Medulla oblongata (tissue), 1 donor: ENCODE measurements at regions not wholly inside any gene's neighbourhood (a gene's known extent, or its start where the extent isn't known, plus 50 kb on each side); places are given as distances from the start of the nearest gene placed in this dataset.

Experiments used
- DNase-seq: peaks from one replicate; pipeline ENCODE4 v3.0.0-alpha.2; 2015; ENCODE audit errors: extremely low spot score

DNA sequence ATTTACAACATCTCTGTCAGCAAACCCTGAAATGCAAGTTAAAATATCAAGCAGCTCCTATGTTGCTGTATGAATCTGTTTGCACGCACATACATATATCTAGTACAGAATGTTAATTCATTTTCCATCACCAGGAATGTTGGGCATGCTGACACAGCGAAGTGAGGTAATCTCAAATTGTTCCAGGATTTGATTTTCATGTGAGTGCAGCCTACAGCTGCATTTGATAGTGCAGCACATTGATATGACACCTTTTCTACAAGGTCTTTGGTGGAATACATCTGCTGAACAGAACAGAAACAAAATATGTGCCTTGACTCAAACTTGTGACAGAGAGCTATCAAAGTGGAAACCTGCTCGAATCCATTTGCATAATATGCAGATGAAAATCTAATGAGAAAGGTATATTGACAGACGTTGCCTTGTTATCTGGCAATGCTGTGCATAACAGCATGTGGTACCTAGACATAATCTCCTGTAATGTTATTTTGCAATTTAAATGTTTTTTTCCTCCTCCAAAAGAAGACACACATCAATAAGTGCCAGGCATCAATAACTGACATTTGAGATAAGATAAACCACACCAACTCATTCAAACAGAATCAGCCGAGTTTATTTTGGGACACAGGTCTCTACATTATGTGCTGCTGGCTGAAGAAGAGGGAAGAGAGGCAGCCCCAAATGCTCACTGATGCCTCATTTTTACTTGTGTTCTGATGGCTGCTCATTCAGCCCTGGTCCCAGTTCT, 512.2 kb downstream of the ZNF608 start:
- peak; percentile 54 for DNase-seq

DNA sequence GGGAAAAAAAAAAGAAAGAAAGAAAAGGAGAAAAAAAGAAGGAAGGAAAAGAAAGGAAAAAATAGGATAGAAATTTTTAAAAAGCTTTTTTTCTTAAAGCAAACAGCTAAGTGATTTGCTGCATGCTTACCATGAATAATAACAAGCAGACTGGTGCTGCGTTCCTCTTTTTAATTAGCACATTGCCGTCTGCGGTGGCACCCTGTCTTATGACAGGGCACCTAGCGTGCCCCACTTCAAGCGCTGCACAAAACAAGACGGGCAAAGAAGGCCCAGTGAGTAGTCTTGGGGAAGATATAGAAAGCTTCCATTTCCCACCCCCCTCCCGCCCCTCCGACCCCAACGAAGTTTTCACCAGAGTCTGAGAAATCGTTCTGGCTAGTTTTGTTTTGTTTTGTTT, 513.9 kb downstream of the ZNF608 start:
- DNase-seq = peak; percentile 45

GRCh38 chr5:124231802-124232201, 514.6 kb downstream of the ZNF608 start:
- DNase-seq = no peak

DNA sequence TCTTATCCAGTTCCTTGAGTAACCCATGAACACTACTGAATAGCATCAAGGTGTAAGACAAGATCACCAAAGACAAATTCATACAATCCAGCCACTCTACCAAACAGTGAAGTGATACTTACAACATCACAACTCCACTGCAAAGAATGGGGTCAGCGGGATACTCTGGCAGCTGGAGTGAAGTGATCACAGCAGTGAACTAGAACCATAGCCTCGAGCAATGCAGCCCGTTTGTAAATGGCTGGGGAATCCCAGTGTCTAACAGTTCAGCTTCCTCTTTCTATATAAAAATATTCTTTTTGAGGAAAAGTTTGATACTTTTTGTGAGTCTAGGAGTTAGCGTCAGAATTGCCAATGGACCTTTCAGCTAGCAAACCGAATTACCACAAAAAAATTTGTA, 515.2 kb downstream of the ZNF608 start:
- peak; percentile 37 for DNase-seq

- DNase-seq = no peak
Measured at GRCh38 chr5:124230456-124230855, 516.0 kb downstream of the ZNF608 start.

DNA sequence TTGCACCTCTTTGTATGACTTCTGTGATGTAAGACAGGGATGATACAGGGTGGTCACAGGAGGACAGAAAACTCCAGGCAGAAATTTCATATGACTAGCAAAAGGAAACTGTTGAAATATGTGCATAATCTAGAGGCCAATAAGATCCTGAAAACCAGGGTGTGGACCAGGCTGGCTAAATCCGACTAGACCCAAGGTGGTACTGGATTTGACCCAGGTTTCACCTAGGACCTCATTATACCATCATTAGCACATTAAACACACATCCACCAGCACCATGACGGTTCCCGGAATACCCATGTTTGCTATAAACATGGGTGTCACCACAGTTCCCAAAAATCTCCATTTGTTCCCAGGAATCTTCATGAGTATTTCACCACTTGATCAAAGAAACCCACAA, 517.1 kb downstream of the ZNF608 start:
- no peak for DNase-seq

DNA sequence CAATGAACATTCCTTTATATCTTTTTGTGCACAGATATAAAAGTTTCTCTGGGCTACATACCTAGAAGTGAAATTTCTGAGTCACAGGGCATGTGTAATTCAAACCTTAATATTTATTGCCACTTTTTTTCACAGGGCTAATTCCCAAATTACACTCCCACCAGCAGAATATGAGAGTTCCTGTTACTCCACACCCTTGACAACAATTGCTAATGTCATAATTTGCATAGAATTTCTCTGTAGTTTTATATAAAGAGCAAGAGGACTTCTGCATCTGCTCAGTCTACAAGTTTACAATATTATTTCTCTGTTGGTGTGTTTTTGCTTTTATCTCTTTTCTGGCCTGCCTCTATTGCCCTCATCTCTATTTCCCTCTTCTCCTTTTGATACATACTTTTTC, 518.5 kb downstream of the ZNF608 start:
- no peak for DNase-seq

DNA sequence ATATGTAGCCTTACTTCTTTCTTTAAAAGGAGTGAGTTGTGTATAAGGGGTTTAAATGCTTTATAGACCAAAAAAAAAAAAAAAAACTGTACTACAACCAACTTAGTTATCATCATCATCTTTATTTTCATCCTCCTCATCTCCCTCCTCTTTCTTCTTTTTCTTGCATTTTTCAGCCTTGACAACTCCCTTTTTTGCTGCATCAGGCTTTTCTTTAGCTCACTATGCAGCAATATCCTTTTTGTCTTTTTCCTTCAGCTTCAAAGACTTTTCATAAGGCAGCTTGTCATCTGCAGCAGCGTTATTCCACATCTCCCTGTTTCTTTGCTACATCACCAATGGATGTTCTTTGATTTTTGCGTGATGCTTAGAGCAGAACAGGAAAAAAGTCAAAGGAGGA, 526.0 kb downstream of the ZNF608 start:
- DNase-seq = no peak

- no peak for DNase-seq
Measured at GRCh38 chr5:124212934-124213333, 533.5 kb downstream of the ZNF608 start.

DNA sequence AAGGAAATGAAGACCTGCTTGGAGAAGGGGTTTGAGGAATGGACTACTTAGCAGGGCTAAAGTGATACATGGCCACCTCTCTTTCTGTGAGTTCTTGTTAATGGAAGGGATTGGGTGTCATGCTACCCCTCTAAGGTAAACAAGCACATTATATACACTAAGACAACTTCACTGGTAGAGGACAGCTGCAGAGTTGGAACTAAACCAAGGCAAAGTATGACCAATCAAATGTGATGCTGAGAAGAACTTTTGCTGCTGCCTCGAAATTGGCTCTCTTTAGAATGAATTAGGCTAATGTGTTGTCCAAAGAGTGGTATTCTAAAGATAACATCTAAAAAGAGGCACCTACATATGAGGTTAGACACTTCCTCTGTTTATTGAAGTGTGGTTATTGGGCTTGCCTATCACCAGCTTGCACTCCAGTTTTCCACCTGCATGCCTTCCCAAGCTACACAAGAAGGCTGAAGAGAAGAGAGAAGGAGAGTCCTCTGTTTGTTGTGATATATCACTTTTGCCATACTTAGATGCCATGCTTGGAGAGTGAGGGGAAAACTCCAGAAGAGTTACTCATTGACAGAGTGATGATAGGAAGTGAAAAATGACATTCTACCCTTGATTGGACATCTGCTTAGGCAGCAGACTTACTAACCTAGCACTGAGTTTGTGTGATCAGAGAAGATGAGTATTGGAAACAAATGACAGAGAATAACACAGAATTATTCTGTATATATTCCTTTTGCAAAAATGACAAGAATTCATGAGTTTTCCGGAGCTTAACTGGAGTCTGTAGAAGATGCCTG, 536.1 kb downstream of the ZNF608 start:
- no peak for DNase-seq

DNA sequence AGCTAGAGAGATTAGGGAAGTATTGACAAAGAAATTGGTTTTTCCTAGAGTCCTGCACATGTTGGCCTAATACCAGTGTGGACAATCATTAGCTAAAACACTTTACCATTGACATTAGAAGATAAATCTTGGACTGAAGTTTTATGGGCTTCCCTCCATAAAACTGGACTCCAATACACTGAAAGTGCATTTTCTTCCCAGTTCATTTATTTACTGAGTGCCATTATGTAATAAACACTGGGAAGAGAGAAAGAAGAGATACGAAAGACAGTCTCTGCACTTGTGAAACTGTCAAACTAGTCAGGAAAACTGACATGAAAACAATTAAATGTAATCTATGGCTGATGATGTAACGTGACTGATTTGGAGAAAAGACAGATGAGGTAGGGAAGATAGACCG, 539.3 kb downstream of the ZNF608 start:
- DNase-seq = no peak

GRCh38 chr5:124206540-124206939, 539.9 kb downstream of the ZNF608 start:
- DNase-seq = no peak

DNA sequence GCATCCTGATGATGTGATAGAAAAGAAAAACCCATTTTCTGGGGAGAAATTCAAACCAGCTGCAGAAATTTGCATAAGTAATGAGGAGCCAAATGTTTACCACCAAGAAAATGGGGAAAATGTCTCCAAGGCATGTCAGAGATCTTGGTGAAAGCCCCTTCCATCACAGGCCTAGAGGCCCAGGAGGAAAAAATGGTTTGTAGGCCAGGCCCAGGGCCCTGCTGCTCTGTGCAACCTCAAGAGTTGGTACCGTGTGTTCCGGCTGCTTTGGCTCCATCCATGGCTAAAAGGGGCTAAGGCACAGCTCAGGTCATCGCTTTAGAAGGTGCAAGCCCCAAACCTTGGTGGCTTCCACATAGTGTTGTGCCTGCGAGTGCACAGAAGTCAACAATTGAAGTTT, 543.1 kb downstream of the ZNF608 start:
- no peak for DNase-seq

DNA sequence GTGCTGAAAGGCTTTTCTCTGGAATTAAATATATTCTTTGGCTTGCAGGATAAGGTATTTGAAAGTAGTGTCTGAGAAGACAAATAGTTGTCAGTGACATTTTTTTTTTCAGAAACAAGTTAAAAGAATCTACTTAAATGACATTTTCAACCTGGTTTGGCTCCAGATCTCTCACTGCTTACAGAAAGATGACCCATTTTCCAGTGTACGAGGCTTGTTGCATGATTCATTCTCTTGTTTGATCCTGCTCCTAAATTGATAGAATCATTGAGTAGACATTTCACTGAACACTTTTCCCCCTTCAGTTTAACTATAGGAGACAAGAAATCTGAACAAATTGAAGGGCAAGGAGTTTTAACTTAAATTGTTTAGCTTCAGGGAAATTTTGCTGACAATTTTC, 546.1 kb downstream of the ZNF608 start:
- no peak for DNase-seq

GRCh38 chr5:124199893-124200292, 546.5 kb downstream of the ZNF608 start:
- no peak for DNase-seq

DNA sequence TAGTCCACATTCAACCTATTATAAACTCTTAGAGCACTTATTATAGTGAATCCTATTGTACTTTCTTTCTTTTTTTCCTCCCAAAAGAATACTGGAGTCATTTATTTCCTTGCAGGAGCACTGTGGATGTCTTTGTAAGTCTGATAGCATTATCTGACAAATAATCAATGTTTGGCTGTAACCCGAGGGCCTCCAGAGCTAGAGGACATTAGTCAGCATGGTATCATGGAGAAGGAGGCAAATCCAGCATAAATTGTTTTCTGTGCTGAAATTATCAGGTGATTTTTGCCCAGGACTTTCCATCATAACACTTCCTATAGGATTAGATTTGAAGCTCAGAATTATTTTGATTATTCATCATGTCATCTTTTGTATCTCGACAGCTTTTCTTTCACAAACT, 551.0 kb downstream of the ZNF608 start:
- DNase-seq = no peak

GRCh38 chr5:124194282-124194681, 552.2 kb downstream of the ZNF608 start:
- peak; percentile 25 for DNase-seq

DNA sequence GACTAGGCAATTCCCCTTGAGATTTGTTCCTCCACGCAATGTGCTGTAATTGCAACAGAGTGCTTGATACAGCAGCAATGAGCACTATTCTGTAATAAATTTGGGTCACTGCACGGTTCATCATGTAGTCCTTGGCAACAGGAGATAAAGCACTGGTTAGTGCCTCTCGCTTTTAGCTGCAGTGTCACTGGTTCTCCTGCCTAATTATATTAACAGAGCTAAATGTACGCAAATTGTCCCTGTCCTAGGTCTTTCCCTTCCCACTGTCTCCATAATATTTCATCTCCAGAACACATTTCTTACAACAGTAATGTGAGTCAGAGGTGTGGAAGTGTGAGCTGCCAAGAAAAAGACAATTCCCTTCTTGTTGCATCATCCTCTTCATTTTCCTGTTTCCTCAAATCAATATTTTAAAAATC, 553.1 kb downstream of the ZNF608 start:
- peak; percentile 21 for DNase-seq

GRCh38 chr5:124192716-124193115, 553.7 kb downstream of the ZNF608 start:
- no peak for DNase-seq

DNA sequence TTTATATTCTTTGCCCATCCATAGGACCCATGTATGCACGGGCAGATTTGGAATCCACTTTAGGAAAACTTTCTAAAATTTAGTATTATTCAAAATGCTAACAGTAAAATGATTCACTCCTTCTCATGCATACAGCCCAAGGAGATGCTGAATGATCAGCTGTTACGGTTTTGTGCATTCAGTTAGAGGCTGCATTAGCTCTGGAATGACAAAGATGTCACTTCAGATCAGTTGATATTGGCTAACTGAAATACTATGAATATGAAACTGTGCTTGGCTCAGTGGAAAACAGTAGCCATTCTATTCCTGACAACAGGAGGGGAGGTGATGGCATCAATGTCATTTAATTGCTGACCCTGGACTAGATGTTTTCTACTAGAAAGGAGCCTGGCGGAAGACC, 560.7 kb downstream of the ZNF608 start:
- no peak for DNase-seq

DNA sequence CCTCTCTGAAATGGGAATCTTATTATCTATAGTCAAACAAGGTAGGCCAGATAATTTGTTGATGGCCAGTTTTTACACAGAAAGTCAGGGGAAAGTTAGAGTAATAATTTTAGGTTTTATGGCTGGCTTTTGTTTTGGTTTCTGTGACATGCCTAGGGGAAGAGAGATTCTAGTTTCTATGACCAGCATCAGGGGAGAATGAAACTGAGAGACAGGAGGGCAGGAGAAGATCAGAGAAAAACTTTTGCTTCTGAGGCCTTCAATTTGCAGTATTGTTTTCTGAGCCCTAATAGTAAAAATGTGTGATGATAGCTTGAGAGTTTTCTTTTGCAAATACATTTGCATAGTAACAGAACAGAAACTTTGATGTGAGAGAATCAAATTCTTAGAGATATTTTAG, 564.3 kb downstream of the ZNF608 start:
- no peak for DNase-seq

GRCh38 chr5:124180875-124181461, 565.5 kb downstream of the ZNF608 start:
- DNase-seq = no peak

DNA sequence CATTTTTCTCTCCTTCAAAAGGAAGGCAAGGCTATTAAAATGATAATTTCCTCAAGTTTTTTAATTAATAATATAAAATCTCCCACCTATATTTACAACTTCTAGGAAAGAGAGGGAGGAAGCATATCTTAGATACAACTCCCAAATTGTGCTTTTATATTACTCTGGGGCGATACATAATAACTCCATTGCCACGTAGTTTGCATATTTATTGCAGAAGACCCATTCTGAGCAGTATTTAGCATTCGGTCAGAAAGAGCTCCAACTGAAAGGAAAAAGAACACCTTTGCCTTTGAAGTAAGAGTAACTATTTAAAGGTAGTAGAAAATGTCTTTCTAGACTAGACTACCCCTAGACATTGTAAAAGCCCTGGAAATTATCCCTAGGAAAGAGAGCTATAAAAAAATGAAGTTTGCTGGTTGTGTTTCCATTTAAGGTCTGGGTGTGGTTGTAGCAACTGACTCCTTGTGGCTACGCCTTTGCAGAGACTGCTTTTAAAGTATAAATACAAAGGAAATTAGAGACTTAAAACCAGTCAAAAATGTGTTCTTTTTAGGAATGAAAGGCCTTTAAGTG, 566.1 kb downstream of the ZNF608 start:
- no peak for DNase-seq
